Suprapubic skin (tissue), 4 donors: ENCODE measurements at regions not wholly inside any gene's neighbourhood (a gene's known extent, or its start where the extent isn't known, plus 50 kb on each side); places are given as distances from the start of the nearest gene placed in this dataset.

Source experiments
- DNase-seq, 2 donors: peaks; one replicate each; pipeline ENCODE4 v3.0.0-alpha.2; 2019; ENCODE audit warnings: low spot score in 2 of 2
- H3K27ac ChIP-seq: fragments of 200-600 bp; sonication (generic); one replicate; pipeline ENCODE4 v1.5.1; 2019
- H3K27me3 ChIP-seq: fragments of 200-600 bp; sonication (generic); one replicate; pipeline ENCODE4 v1.5.1; 2019
- H3K36me3 ChIP-seq: fragments of 200-600 bp; sonication (generic); one replicate; pipeline ENCODE4 v1.5.1; 2019
- H3K4me1 ChIP-seq: fragments of 200-600 bp; sonication (generic); one replicate; pipeline ENCODE4 v1.5.1; 2019
- H3K4me3 ChIP-seq: fragments of 200-600 bp; sonication (generic); one replicate; pipeline ENCODE4 v1.5.1; 2019; ENCODE audit warnings: mild to moderate bottlenecking
- H3K9me3 ChIP-seq: fragments of 200-600 bp; sonication (generic); one replicate; pipeline ENCODE4 v1.5.1; 2019
- CTCF ChIP-seq, 2 donors: fragments of 200-600 bp in 1 of 2; fragments of 450-650 bp in 1 of 2; sonication (generic) in 1 of 2; IDR thresholded peaks; one replicate each; pipeline ENCODE4 v1.5.1; 2016 to 2019; ENCODE audit warnings: antibody characterized with exemption in 2 of 2, mild to moderate bottlenecking in 1 of 2, moderate library complexity in 1 of 2
- EP300 ChIP-seq: sonication (generic); formaldehyde crosslinking; IDR thresholded peaks from one replicate; pipeline ENCODE4 v1.6.1; 2017; ENCODE audit warnings: antibody characterized with exemption
- POLR2A ChIP-seq, 2 donors: fragments of 450-650 bp; IDR thresholded peaks; one replicate each; pipeline ENCODE4 v1.6.1; 2017; ENCODE audit warnings: antibody characterized with exemption in 2 of 2, mild to moderate bottlenecking in 2 of 2, moderate library complexity in 2 of 2
- POLR2AphosphoS5 ChIP-seq, 3 donors: sonication (generic); formaldehyde crosslinking; IDR thresholded peaks; one replicate each; pipeline ENCODE4 v1.6.1; 2017; ENCODE audit warnings: antibody characterized with exemption in 3 of 3
- WGBS: methylation state at CpG from one replicate; pipeline ENCODE4 v1.1.5; 2018; 5-methylcytosine and 5-hydroxymethylcytosine counted together

DNA sequence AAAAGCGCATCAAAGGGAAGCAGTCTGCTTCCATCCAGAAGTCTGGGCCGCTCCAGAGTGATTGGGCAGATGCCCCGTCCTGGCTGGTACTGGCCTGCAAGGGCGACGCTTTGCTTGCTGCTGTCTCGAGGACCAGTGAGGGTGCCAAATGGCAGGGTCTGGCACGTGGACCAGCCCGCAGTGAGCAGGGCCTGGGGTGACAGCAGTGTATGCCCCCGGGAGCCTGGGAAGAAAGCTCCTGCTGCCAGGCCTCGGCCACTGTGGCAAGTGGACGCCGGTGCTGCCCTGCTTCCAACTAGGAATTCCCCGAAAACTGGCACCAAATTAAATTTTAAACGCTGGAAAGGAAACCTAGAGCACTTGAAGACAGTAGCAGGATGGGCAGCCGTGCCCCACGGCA is 357.0 kb upstream of the MKI67 start:
- WGBS = 91% methylated on average over 12 of the region's 16 CpGs
- no peak for DNase-seq
- Histone ChIP-seq H3K27ac (no peak overlapping the region), H3K27me3 (peaks cover 13% of the 10 kb centered on the region), H3K4me3 (no peak overlapping the region), H3K4me1 (no peaks in the 10 kb centered on the region), H3K9me3 (no peaks in the 10 kb centered on the region), H3K36me3 (no peaks in the 10 kb centered on the region)
- TF ChIP-seq POLR2A (IDR thresholded peaks at IDR 0.05) = no peak
- TF ChIP-seq POLR2AphosphoS5 (IDR thresholded peaks at IDR 0.05) = no peak
- no peak for TF ChIP-seq CTCF (IDR thresholded peaks at IDR 0.05)
- no peak for TF ChIP-seq EP300

GRCh38 chr10:128484041-128484440 is 357.8 kb upstream of the MKI67 start:
- no peak for TF ChIP-seq CTCF (IDR thresholded peaks at IDR 0.05)
- TF ChIP-seq POLR2A (IDR thresholded peaks at IDR 0.05) = no peak
- no peak for TF ChIP-seq EP300
- no peak for TF ChIP-seq POLR2AphosphoS5 (IDR thresholded peaks at IDR 0.05)
- 90% methylated on average over 2 of the region's 5 CpGs for WGBS
- Histone ChIP-seq H3K4me3 (no peak overlapping the region), H3K27ac (no peak overlapping the region), H3K27me3 (peaks cover 13% of the 10 kb centered on the region), H3K9me3 (no peaks in the 10 kb centered on the region), H3K4me1 (no peaks in the 10 kb centered on the region), H3K36me3 (no peaks in the 10 kb centered on the region)
- DNase-seq = no peak

- 92% methylated on average over 7 of the region's 7 CpGs for WGBS
- TF ChIP-seq EP300 = no peak
- no peak for TF ChIP-seq POLR2AphosphoS5 (IDR thresholded peaks at IDR 0.05)
- no peak for TF ChIP-seq POLR2A (IDR thresholded peaks at IDR 0.05)
- no peak for TF ChIP-seq CTCF (IDR thresholded peaks at IDR 0.05)
- no peak for DNase-seq
These were observed 359.5 kb upstream of the MKI67 start for GRCh38 chr10:128485701-128486235.

DNA sequence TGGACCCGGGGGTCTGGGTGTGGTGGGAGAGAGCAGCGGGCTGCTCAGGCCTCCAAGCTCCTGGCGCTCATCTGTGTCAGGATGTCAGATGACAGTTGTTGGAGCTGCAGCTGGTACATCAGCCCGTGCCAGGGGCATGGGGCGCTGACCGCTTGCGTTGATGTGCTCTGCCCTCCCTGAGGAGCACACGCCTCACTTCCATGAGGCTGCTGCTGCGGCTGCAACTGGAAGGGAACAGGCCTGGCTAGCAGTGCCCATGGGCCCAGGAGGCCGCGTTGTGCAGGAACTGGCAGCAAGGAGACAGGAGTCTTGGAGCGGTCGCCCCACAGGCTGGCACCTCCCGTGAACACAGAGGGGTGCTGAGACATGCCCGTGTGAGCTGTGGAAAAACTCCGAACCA is 361.3 kb upstream of the MKI67 start:
- 74% methylated on average over 7 of the region's 16 CpGs for WGBS
- Histone ChIP-seq H3K9me3 (no peaks in the 10 kb centered on the region), H3K27me3 (peaks cover 3% of the 10 kb centered on the region), H3K27ac (no peak overlapping the region), H3K4me3 (no peak overlapping the region), H3K36me3 (no peaks in the 10 kb centered on the region), H3K4me1 (no peaks in the 10 kb centered on the region)
- TF ChIP-seq EP300 (no peak), POLR2AphosphoS5 (IDR thresholded peaks at IDR 0.05) (no peak), POLR2A (IDR thresholded peaks at IDR 0.05) (no peak), CTCF (IDR thresholded peaks at IDR 0.05) (no peak)
- no peak for DNase-seq

More at GRCh38 chr10:128485701-128486235, 359.5 kb upstream of the MKI67 start:
- Histone ChIP-seq H3K9me3 (no peaks in the 10 kb centered on the region), H3K27me3 (peaks cover 9% of the 10 kb centered on the region), H3K36me3 (no peaks in the 10 kb centered on the region), H3K27ac (no peak overlapping the region), H3K4me3 (no peak overlapping the region), H3K4me1 (no peaks in the 10 kb centered on the region)

DNA sequence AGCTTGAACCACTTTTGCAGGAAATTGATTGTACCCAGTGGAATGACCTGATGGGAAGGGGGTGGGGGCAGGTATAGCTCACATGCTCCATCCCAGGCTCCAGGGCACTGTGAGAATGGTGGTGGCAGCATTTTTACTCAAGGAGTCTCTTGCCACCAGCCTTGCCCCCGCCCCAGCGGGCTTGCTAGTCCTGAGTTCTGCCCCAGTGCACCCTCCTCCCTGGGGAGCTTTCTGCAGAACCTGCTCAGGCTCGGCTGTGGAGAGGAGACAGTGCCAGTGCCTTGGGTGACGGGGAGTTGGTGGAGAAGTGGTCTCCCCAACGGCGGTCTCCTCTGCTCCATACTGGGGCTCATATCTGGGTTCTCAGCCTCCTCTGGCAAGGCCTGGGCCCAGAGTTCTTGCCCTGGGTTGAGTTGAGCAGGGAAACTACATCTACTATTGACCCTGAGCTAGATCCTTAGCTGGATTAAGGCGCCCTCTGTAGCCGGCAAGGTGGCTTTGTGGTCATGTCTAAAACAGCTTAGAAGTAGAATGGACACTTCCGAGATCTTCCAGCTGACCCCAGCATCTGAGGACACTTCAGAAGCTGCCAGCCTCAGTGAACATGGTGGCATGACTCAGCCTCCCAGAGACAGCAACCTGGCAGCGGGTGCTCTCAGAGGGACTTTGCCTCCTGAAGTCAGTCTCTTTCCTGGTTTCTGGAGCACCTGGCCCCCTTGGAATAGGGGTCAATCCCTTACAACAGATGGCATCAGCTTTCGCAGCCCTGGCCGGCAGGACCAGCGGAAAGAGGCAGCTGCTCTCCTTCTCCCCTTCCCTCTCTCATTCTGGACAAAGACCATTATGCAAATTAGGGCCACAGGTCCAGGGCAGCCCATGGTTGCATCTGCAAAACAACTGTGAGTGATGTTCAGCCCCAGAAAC is 363.4 kb upstream of the MKI67 start:
- Histone ChIP-seq H3K27me3 (peaks cover 3% of the 10 kb centered on the region), H3K4me1 (no peaks in the 10 kb centered on the region), H3K36me3 (no peaks in the 10 kb centered on the region), H3K9me3 (no peaks in the 10 kb centered on the region), H3K4me3 (no peak overlapping the region), H3K27ac (no peak overlapping the region)
- TF ChIP-seq EP300 (no peak), POLR2AphosphoS5 (IDR thresholded peaks at IDR 0.05) (no peak), POLR2A (IDR thresholded peaks at IDR 0.05) (no peak), CTCF (IDR thresholded peaks at IDR 0.05) (no peak)
- DNase-seq = no peak
- 95% methylated on average over 7 of the region's 13 CpGs for WGBS
